Mucosa of descending colon (tissue), 3 donors: ENCODE measurements at regions not wholly inside any gene's neighbourhood (a gene's known extent, or its start where the extent isn't known, plus 50 kb on each side); places are given as distances from the start of the nearest gene placed in this dataset.

ENCODE experiments used
- ATAC-seq: fragments of 200-7000 bp; cut with Tn5 transposase; one replicate; pipeline ENCODE4 v1.9.1; 2020; ENCODE audit warnings: mild to moderate bottlenecking, moderate library complexity
- DNase-seq, 3 donors: peaks; one replicate each; pipeline ENCODE4 v3.0.0-alpha.2; 2020
- H3K36me3 ChIP-seq: fragments of 200-600 bp; one replicate; pipeline ENCODE4 v1.8.0; 2021; ENCODE audit warnings: low read depth, mild to moderate bottlenecking
- H3K4me1 ChIP-seq: fragments of 200-600 bp; one replicate; pipeline ENCODE4 v1.8.0; 2021; ENCODE audit warnings: low read depth, mild to moderate bottlenecking
- H3K4me3 ChIP-seq: fragments of 200-600 bp; one replicate; pipeline ENCODE4 v1.8.0; 2021; ENCODE audit warnings: mild to moderate bottlenecking
- H3K9me3 ChIP-seq: fragments of 200-600 bp; one replicate; pipeline ENCODE4 v1.8.0; 2021; ENCODE audit warnings: mild to moderate bottlenecking
- intact Hi-C, 2 donors: fragments of 100-400 bp; cut with DNase I in 1 of 2; cut with micrococcal nuclease in 1 of 2; formaldehyde crosslinking; loops; one replicate each; pipeline versions ENCODE4 v1.11.0 to v1.11.1; 2022; cut with DNase I, micrococcal nuclease
- TF ChIP-seq, protein P1 (sequence below): fragments of 200-600 bp; IDR thresholded peaks from one replicate; pipeline ENCODE4 v1.8.0; 2022; ENCODE audit warnings: antibody characterized with exemption, mild to moderate bottlenecking
- donor health status: DM: no; HTN: no; CAD: no; lungs with moderate emphysema.
- donor health status: DM: no; HTN: no; CAD: no.
- donor health status: DM: no; HTN: yes; CAD: no.

DNA sequence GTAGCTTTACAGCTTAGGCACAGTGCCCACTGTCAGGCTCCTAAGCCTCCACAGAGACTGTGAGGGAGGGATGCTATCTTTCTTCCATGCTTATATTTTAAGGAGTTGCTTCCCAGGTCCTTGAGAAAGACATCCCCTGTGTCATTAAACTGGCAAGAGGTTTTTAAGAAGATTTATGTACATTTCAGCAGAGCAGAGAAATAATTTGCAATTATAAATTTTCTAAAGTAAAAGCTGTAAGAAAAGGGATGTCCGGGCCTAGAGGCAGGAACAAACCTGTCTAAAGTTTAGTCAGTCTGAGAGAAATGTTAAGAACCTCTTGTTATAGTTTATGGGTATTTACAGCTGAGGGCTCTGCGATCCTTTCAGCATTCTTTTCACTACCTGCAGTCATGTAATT is 716.1 kb downstream of the SLC16A7 start:
- no peak for DNase-seq

DNA sequence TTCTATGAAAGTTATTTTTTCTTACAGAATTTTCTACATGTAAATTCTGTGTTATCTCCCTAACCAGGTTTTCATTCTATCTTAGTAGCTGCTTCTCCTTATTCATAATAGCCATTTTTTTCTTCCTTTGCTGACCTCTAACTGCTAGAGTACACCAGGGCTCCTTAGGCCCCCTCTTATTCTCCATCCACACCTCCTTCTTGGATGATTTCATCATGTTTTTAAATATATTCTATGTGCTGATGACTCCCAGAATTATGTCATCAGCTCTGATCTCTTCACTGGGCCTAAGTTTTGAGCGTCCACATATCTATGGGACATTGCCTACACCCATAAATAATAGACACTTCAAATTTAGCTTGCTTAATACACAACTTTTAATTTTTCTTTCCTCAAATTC is 721.5 kb downstream of the SLC16A7 start:
- H3K4me1 ChIP-seq = no peaks in the 10 kb centered on the region
- peaks cover 13% of the 10 kb centered on the region for H3K9me3 ChIP-seq
- intact Hi-C loops = no loop called here
- DNase-seq (no peak), ATAC-seq (no peak)
- no peaks in the 10 kb centered on the region for H3K36me3 ChIP-seq
- TF ChIP-seq, protein P1, sequence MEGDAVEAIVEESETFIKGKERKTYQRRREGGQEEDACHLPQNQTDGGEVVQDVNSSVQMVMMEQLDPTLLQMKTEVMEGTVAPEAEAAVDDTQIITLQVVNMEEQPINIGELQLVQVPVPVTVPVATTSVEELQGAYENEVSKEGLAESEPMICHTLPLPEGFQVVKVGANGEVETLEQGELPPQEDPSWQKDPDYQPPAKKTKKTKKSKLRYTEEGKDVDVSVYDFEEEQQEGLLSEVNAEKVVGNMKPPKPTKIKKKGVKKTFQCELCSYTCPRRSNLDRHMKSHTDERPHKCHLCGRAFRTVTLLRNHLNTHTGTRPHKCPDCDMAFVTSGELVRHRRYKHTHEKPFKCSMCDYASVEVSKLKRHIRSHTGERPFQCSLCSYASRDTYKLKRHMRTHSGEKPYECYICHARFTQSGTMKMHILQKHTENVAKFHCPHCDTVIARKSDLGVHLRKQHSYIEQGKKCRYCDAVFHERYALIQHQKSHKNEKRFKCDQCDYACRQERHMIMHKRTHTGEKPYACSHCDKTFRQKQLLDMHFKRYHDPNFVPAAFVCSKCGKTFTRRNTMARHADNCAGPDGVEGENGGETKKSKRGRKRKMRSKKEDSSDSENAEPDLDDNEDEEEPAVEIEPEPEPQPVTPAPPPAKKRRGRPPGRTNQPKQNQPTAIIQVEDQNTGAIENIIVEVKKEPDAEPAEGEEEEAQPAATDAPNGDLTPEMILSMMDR = no peak
- H3K4me3 ChIP-seq = no peak overlapping the region

More for the DNA sequence above, 716.1 kb downstream of the SLC16A7 start:
- Histone ChIP-seq H3K4me3 (no peak overlapping the region), H3K9me3 (peaks cover 17% of the 10 kb centered on the region), H3K4me1 (no peaks in the 10 kb centered on the region), H3K36me3 (no peaks in the 10 kb centered on the region)
- ATAC-seq = no peak
- TF ChIP-seq, protein P1 = no peak
- intact Hi-C loops = no loop called here

DNA sequence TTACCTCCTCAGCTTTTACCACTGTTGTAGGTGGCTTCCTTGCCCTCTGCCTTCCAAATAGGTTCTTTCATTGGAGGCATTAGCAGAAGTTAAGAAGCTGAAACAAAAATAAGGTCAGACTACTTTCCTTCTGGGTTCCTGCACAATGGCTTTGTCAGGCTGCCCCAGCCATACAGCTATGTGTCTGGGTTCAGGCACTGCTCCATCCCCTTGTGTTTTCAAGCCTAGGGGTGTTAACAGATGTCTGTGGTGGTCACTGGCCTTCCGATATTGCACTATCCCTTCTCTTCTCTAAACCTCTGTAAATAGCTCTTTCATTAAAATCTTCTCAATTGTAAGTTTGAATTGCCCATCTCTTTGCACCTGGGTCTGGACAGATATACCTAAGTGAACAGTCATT is 728.9 kb downstream of the SLC16A7 start:
- no peak for DNase-seq

DNA sequence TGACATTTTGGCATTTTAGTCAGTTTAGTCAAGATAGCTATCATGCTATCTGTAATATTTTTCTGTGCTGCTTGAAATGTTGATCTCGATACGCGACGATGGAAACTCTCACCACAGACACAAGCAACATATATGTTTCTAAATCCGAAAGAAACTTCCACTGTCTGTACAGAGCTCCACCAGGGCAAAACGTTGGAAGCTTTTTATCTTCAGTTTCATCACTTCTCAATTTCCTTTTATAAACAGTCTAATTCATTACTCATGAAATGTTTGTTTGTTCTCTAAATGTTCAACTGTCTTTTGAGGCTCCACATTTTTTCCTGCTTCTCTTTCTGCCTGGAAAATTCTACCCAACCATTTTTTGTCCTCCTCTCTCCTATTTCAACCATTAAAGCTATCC is 737.6 kb downstream of the SLC16A7 start:
- ATAC-seq (no peak), DNase-seq (no peak)
- Histone ChIP-seq H3K9me3 (peaks cover 14% of the 10 kb centered on the region), H3K4me3 (no peak overlapping the region), H3K4me1 (no peaks in the 10 kb centered on the region), H3K36me3 (no peaks in the 10 kb centered on the region)
- intact Hi-C loops = no loop called here
- TF ChIP-seq, protein P1 = no peak

More for the DNA sequence above, 728.9 kb downstream of the SLC16A7 start:
- intact Hi-C loops = no loop called here
- Histone ChIP-seq H3K36me3 (no peaks in the 10 kb centered on the region), H3K9me3 (peaks cover 29% of the 10 kb centered on the region), H3K4me3 (no peak overlapping the region), H3K4me1 (no peaks in the 10 kb centered on the region)
- TF ChIP-seq, protein P1 = no peak
- ATAC-seq = no peak

DNA sequence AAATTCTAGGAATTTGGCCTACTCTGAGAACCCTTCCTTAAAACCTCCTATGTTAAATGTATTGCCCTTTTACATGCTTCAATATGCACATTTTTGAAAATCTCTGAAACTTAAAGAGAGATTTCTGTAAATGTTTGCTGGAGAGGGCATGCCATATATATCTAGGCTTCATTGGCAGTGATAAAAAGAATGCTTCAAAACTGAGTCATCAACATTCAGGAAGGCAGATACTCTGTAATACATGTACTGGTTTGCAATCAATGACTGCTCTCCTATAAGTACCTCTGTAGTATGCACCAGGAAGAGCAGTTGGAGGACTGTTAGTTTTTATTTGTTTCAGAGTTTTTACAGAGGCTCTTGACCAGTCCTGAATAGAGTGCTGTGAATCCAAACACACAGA is 739.9 kb downstream of the SLC16A7 start:
- TF ChIP-seq, protein P1 = no peak
- H3K36me3 ChIP-seq = no peaks in the 10 kb centered on the region
- ATAC-seq (no peak), DNase-seq (no peak)
- H3K9me3 ChIP-seq = peaks cover 11% of the 10 kb centered on the region
- no peaks in the 10 kb centered on the region for H3K4me1 ChIP-seq
- intact Hi-C loops = no loop called here
- no peak overlapping the region for H3K4me3 ChIP-seq

DNA sequence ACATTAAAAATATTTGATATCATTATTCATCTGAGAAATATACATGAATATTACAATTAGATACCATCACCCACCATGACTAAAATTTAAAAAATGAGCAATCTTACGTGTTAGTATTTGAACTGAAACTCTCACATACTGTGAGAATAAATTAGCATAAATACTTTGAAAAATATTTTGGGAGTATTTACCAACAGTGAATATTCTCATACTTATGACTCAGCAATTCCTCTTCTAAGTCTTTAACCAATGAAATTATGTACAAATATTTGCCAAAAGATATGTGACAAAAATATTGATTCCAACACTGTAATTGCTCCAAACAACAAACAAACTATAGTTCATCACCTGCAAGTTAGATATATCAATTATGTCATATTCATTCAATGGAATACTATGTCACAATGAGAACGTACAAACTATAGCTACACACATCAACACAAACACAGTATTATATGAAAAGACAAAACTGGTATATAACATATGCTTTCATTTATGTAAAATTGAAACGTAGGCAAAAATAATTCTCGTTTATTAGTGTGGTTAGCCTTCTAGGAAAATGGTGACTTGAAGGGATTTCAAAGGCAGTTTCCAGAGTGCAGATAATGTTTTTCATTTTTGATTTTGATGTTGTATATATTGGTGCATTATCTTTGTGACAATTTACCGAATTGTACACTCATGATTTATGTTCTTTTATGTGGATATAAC is 742.2 kb downstream of the SLC16A7 start:
- no peak for ATAC-seq
- no peak for DNase-seq
- Histone ChIP-seq H3K4me1 (no peaks in the 10 kb centered on the region), H3K4me3 (no peak overlapping the region), H3K36me3 (no peaks in the 10 kb centered on the region), H3K9me3 (peaks cover 11% of the 10 kb centered on the region)
- intact Hi-C loops = no loop called here
- TF ChIP-seq, protein P1 = no peak
